ENCODE measurements at regions not wholly inside any gene's neighbourhood (a gene's known extent, or its start where the extent isn't known, plus 50 kb on each side); places are given as distances from the start of the nearest gene placed in this dataset.

DNA sequence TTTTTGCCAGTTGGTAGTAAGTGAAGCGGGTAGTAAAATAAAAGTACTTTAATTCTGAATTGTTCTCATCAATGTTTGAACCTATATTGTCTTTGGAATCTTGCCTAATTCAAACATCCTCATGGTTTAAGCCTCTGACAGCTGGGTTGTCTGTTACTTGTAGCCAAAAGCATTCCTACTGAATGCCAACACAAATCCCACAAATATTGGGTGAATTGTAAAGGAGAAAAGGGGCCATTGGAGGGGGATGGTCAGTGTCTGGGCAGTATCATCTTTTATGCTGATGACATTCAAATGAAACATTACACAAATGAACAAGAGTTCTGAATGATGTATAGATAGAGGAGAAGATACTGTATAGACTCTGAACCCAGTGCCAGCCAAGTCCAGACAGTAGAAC is 309.5 kb downstream of the OSTF1 start:
- H3K4me3 ChIP-seq (ENCODE audit: low read depth, low read length) = no peak overlapping the region
- TF ChIP-seq, protein P1, sequence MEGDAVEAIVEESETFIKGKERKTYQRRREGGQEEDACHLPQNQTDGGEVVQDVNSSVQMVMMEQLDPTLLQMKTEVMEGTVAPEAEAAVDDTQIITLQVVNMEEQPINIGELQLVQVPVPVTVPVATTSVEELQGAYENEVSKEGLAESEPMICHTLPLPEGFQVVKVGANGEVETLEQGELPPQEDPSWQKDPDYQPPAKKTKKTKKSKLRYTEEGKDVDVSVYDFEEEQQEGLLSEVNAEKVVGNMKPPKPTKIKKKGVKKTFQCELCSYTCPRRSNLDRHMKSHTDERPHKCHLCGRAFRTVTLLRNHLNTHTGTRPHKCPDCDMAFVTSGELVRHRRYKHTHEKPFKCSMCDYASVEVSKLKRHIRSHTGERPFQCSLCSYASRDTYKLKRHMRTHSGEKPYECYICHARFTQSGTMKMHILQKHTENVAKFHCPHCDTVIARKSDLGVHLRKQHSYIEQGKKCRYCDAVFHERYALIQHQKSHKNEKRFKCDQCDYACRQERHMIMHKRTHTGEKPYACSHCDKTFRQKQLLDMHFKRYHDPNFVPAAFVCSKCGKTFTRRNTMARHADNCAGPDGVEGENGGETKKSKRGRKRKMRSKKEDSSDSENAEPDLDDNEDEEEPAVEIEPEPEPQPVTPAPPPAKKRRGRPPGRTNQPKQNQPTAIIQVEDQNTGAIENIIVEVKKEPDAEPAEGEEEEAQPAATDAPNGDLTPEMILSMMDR (IDR thresholded peaks at IDR 0.05; ENCODE audit: borderline replicate concordance, insufficient read depth, low read depth, low read length) = no peak

DNA sequence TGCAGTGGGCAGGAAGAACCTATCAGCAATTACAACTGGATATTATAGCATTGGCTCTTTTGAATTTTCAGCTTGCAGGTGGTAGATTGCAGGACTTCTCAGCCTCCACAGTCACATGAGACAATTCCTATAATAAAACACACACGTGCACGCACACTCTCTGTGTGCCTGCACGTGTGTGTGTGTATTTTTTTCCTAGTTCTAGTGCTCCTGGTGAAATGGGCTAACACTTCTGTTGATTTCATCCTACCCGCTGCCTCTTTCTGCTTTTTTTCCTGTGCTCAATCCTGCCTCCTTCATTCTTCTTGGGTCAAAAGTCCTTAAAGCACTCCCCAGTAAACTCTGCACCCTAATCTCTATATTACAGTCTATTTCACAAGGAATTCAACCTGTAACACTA is 320.1 kb downstream of the OSTF1 start:
- TF ChIP-seq, protein P1 (IDR thresholded peaks at IDR 0.05; ENCODE audit: borderline replicate concordance, insufficient read depth, low read depth, low read length) = no peak
- H3K4me3 ChIP-seq (ENCODE audit: low read depth, low read length) = no peak overlapping the region

DNA sequence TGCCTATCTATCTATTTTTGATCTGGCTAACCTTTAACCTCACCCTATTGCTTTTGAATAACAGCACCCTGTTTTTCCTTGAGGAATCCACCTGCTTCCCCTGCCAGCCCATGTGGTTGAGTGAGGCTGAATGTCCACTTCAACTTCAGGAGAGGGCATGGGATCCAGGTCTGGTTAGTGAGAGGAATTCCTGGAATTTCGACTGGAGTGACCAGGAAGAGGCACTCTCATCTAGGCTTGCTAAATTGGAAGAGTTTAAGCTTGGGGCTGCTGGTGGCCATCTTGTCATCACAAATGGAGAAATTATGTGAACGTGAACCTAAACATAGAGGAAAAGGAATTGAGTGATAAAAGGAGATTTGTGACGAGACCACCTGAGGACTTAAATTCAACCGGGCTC is 322.1 kb downstream of the OSTF1 start:
- TF ChIP-seq, protein P1 (IDR thresholded peaks at IDR 0.05; ENCODE audit: borderline replicate concordance, insufficient read depth, low read depth, low read length) = no peak
- no peak overlapping the region for H3K4me3 ChIP-seq (ENCODE audit: low read depth, low read length)

DNA sequence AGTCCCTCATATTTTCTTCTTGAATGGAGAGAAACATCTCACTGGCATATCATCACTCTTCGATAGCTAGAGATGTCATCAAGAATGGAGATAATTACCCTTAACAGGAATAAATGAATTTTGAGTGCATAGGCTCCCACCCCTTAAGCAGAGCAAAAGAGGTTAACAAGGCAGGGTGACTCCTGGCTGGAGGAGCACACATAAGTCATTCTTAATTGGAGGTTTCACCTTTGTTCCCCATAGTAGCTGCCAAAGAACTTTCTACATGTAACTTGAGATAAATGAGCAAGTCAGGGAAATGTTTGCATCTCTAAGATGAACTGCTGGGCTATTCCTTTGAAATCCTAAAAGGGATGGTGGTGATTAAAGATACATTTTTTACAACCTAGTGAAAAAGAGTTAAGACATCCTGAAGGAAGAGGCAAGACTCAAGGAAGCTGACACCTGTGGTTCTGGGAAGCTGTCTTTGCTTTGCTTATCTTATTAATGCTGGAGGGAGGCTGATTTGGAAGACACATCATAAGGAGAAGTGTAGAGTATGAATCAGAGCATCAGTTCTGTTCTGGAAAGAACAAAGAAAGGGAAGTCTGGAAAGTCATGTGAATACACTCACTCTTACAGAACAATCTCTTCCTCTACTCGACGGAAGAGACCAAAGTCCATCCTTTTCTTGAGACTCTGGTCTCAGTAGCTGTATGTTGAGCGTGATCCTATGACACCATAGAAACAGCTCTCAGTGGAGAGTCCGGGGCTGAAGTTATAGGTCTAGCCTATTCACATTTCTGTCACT is 326.3 kb downstream of the OSTF1 start:
- TF ChIP-seq, protein P1 (IDR thresholded peaks at IDR 0.05; ENCODE audit: borderline replicate concordance, insufficient read depth, low read depth, low read length) = no peak

DNA sequence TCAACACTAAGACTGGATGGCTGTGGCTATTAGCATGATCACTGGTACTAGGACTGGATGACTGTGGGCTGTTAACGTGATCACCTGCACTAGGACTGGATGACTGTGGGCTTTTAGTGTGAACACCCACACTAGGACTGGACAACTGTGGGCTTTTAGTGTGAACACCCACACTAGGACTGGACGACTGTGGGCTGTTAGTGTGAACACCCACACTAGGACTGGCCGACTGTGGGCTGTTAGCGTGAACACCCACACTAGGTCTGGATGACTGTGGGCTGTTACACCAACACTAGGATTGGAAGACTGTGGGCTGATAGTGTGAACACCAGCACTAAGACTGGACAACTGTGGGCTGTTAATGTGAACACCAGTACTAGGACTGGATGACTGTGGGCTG is 329.2 kb downstream of the OSTF1 start:
- TF ChIP-seq, protein P1 (IDR thresholded peaks at IDR 0.05; ENCODE audit: borderline replicate concordance, insufficient read depth, low read depth, low read length) = no peak
- no peak overlapping the region for H3K4me3 ChIP-seq (ENCODE audit: low read depth, low read length)

More for the DNA sequence above, 326.3 kb downstream of the OSTF1 start:
- no peak overlapping the region for H3K4me3 ChIP-seq (ENCODE audit: low read depth, low read length)

DNA sequence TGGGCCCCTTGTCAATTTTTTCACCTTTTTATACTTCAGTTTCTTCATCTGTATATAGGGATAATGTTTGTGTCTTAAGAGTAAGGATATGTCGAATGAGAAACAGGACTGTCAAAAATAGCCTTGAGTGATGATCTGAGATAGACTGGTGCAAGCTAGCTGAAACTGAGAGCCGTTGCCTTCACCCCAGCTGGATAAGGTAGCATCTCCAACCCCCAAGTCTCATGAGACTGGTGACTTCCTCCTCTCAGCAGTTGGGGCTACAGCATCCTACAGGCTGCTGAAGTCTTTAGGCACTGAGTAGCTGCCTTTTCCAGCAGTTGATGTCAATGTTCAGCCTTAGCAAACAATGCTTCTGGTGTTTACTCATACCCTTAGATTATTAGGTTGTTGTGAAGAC is 330.2 kb downstream of the OSTF1 start:
- TF ChIP-seq, protein P1 (IDR thresholded peaks at IDR 0.05; ENCODE audit: borderline replicate concordance, insufficient read depth, low read depth, low read length) = no peak
- H3K4me3 ChIP-seq (ENCODE audit: low read depth, low read length) = no peak overlapping the region

DNA sequence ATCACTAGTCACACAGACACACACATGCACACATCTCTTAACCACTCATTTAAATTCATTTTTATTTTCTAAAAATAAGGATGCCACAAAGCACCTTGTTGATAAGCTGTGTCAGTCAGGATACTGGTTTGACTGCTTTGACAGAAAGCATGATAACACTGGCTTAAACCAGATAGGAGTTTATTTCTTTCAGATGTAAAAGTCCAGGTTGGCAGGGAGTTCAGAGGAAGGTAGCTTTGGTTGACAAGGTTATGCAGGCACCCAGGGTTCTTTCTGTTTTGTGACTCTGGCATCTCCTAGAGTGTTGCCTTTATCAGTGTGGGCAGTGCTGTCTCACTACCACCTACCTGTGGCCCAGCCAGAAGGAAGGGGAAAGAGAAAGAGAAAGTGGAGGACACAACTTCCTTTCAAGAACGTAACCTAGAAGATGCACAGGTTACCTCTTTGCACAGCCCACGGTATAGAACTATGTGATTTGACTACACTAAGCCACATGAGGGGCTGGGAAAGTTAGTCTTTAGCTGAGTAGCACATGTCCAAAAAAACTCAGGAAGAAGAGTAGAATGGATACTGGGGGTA is 334.7 kb downstream of the OSTF1 start:
- no peak overlapping the region for H3K4me3 ChIP-seq (ENCODE audit: low read depth, low read length)
- TF ChIP-seq, protein P1 (IDR thresholded peaks at IDR 0.05; ENCODE audit: borderline replicate concordance, insufficient read depth, low read depth, low read length) = no peak

Data from GM12875 (cell line).